ENCODE measurements at regions not wholly inside any gene's neighbourhood (a gene's known extent, or its start where the extent isn't known, plus 50 kb on each side); places are given as distances from the start of the nearest gene placed in this dataset.

DNA sequence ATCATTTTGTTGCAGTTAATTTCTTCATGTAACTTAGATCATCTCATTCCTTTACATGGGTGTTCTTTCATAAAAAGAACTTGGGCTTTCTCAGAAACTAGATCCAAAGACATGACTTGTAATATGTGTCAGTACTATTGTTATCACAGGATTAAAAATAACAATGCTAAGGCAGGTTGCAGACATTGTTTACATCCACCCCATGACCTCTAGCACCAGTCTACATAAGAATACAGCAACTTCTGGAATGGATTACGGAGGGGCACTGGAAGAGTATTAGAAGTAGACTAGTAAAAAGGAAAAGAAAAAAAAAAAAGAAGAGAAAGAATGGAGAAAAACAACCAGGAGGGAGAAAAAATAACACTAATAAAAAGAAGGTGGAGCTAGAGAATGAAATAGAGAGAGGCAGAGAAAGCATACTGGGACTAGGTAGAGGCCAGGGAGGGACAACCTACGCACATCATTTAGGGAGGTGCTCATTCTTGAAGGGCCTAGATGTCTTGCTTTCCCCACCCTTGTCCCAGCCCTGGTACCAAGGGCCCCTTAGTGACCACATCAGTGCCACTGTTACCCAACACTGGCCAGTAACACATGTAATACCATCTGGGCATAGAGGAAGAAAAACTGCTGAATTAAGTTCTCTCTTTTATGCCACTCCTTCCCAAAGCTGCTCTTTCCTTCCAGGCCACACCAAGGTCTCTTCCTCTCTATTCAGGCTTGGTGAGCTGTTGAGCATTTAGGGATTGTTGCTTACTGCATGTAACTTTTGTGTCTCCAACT, 70.6 kb upstream of the KLF7 start:
- DNase-seq, result no peak

DNA sequence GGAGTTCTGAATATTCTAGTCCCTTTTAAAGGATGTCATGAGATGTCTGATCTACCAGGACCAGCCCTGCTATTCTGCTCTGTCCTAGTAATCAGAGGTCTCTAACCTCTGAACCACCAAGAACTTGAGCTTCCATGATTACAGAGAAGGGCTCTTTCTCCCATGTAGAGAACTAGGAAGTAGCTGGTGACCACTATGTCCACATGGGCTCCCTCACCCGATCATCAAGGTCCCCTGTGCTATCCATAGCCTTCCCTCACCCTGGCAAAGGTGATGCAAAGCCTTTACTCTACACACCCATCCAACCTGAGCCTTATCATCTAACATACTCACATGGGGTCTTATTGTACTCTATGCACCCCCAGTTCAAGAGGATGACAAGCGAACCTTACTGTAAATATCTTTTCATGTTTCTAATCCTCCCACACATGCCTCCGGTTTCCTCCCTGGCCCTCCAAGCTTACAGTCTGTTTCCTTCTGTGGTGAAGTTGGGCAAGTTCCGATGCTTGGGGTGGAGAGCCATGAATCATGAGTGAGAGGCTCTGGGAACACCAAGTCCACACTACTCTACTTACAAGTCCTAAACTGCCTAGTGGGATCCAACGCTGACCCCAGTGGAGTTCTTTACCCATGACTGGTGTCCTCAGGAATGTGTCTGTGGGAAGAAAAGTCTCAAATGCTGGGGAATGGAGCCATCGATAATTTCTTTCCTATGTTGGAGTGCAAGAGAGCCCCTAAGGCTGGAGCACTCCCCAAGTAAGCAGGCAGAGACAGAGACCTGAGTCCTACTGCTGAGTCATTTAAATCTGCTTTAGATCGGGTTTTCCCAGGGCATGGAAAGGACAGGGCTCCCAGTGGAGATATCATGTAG, 73.3 kb upstream of the KLF7 start:
- peak; percentile 100 for DNase-seq

DNA sequence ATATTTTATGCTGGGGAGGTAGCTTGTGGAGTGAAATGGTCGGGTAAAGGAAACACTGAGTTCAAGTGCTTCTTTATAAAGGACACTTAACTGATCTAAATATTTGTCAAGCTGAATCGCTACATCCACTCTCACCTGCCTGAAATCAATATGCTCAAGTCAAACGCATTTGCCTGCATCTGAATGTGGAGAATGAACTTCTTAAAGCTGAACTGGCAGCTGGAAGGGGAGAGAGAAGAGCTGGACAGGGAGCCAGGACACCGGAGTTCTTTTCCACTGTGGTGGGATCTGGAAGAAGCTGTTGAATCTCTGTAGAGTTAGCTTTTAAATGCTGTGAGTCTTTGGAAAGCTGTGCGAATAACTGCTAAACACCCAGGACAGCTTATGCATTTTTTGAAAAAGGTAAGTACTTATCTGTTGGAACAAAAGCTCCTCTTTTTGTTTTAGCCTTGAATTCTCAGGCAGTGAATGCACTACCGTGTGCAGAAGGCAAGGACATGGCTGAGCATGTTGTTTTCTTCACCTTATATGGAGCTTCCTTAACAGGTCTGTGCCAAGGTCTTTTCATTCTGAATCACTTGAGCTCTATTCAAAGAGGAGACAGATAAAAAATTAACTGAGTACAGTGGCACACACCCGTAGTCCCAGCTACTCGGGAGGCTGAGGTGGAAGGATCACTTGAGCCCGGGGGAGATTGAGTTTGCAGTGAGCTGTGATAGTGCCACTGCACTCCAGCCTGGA, 74.2 kb upstream of the KLF7 start:
- peak; percentile 73 for DNase-seq

DNA sequence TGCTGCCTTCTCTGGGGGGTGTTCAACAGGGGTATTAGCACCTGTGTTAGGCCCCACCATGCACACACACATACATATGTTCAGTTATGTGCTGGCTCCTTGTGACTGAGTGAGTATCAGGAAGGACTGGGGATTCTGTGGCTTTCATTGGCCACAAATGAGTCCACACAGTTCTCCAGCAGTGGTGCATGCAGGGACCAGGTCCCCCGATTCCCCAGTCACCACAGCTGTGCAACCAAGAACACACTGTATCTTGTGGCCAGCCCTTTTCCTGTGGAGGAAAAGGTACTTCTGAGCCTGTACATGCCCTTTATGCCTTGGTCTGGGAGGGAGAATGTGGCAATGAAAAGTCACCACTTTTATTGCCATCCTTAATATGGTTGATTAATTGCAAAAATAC, 74.9 kb upstream of the KLF7 start:
- DNase-seq, result no peak

DNA sequence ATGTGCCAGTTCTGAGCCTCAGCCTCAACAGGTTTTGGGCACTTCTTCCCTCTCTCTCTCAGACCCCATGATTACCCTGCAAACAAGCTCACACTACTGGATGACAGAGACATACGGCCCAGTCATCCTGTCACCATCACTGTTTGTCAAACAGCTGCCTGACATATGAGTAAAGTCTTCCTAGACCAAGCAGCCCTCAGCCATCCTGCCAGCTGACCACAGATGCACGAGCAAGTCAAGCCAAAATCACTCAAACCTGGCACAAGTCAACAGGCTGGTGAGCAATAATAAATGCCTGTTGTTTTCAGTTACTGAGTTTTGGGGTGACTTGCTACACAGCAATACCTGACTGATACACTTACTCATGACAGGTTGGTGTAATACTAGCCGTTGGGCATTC, 75.5 kb upstream of the KLF7 start:
- DNase-seq, result peak; percentile 56

DNA sequence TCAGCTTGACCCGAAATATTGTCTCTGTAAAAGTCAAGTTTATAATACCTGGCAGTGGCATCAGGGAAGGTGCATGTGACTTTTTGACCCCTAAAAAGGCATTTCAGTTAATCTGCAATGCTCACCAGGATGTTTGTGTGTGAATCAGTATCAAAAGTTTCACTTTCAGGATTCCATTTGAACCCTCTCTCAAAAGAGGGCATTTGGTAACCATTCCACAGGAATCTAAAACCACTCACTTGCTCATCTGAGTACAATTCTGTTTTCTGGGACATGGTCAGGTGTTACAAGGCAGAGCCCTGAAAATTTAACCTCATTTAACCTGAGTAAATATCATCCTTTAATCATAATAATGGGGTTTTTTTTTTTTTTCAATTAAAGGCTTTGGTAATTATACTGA, 77.9 kb upstream of the KLF7 start:
- DNase-seq, result no peak

DNA sequence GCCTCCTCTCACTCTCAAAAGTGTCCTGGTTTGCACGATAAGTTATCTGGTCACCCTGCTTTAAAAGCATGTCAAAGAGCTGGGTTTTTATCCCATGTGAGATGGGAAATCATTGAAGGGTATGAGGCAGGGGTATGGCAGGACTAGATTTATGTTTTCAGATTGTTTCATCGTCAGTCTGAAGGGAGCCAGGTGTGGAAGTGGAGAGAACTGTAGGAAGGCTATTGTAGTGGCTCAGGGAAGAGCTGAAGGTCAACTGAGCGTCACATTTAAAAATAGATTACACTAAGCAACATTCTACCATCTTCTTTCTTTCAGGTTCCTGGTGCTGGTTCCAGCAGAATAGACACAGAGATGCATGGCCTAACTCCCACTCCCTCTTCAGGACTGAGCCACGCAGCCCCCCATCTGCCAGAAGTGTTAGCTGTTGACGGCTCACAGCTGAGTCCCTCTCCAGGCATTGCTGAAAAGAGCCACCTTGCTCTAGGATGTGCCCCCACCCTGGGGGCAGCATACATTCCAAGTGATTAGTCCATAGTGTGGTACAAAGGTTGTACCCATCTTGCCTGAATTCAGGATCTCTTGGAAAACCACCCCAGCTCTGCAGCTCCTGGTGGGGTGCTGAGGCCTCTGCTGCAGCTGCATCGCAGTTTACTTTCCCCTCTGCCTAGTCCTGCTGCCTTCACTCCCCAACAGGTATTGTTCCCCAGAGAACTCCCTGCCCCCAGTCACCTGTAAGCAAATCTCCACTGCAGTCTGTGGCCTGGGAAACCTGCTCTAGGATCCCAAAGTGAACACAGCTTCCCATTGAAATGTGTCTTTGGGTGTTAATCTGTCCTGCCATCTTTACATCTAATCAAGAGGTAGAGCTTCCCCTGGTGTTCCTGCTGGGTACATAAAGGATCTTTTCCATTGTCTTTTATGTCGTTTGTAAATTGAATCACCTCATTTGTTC, 79.5 kb upstream of the KLF7 start:
- DNase-seq, result no peak

DNA sequence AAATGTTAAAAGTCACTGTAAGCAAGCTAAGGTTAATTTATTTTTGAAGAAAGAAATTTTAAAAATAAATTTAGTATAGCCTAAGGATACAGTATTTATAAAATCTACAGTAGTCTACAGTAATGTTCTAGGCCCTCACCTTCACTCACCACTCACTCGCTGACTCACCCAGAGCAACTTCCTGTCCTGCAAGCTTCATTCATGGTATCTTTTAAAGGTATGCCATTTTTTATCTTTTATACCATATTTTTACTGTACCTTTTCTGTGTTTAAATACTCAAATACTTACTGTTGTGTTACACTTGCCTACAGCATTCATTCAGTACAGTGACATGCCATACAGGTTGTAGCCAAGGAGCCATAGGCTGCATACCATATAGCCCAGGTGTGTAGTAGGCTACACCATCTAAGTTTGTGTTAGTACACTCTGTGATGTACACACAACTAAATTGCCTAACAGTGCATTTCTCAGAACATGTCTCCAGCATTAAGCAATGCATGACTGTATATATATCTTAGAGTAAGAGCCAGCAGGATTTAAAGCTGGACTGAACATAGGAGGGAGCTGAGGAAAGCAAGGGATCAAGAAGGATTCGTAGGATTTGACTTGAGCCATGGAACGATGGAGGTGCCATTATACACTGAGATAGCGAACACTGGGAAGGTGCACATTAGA, 83.1 kb upstream of the KLF7 start:
- no peak for DNase-seq

DNA sequence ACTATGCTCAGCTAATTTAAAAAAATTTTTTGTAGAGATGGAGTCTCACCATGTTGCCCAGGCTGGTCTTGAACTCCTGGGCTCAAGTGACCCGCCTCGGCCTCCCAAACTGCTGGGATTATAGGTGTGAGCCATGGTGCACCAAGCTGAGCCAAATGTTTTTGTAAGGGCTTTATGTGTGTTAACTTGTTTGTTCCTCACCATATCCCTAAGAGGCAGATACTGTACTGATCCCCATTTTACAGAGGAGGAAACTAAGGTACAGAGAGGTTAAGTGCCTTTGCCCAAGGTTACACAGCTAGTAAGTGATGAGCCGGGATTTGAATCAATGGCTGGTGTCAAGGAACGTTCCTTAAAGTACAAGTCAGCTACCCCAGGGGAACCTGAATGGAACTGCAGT, 85.3 kb upstream of the KLF7 start:
- DNase-seq, result peak; percentile 45

DNA sequence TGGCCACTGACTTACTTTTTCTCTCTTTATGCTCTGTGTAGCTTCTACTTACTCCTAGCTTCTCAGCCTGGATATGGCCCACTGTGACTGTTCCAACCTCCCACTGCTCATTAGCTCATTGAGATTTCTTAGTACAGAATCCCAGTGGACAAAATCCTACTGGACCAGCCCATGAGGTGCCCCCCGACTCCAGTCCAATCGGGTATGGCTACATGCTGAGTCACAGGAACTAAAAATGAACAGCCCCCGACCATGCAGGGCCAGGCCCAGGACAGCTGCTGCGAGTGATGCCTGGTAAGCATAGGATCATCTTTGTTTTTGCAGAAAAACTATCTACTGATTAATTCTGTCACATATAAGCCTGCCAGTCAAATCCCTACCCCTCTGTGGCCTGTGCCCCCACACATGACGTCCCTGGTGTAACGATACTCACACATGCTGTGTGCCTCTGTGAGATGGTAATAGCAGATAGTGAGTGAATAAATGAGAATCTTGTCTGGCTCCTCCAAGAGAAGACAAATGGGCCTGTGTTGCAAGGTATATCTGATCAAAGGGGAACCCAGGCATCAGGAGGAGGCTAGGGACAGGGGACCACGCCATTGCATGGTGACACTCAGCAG, 85.9 kb upstream of the KLF7 start:
- peak; percentile 58 for DNase-seq

DNA sequence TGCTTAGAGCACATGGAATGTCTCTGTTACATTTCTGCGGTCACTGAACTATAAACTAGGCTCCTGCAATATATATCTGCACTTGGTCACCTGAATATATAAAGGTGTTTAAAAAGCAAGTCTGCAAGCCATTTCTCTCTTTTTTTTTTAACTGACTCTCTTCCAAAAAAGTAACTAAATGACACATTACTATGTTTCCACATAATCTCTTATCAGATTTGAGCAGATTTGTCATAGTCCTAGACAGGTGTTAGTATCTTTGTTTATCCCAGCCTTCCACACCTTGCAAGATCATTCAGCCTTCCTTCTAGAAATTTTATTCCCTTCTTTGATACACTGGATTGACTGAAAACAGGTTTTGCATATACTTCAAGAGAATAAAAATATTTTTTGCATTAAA, 86.7 kb upstream of the KLF7 start:
- no peak for DNase-seq

DNA sequence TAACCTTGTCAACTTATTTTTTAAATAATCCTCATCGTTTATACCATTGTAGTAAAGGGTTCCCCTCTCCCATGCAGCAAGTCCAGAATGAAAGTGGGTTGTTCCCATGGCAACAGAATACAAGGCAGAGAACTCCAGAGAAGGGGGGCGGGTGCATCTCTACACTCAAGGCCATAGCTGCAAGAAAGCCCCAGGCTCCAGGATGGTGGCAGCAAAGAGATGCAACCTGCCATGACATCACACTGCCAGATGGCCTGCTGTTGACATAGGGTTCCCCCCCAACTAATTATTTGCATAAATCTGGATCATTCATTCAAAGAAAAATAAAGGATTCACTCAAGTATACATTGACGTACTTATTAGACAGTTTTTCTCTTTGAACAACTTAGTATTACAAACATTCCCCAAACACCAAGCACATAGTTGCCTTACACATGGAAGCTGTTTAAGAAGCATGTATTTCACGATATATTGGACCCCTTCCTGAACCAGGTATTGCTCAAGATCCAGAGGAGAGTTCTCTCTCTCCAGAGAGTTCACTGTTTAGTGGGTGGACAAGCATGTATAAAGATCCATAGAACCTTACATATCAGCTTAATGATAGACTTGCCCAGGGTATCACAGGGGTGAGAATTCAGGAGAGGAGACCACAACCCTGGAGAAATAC, 87.4 kb upstream of the KLF7 start:
- peak; percentile 49 for DNase-seq

DNA sequence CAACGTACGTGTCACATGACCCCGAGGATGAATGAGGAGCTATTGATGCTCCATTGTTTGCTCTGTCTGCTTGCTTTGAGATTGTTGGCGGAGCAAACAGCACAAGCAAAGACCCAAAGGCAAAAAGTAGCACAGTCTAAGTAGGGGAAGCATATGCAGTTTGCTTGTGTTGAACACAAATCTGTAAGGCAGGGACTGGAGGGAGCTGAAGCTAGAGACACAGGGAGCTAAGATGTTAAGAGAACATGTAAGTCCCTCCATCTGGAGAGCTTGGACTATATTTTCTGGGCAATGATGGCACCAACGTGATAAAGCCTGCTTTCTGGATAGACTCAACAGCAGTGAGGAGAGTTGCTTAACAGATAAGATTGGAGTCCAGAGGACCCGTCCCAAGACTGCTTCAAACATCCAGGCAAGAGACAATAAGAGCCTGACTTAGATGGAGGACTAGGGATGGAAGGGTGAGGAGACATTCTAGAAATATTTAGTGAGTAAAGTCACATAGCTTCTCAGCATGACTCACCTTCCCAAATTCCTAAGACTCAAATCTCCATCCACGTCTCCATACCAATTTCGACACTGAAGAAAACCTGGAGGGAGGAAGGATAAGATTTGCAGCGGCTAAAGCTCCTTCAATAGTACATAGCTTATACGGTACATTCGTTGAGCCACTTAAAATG, 88.1 kb upstream of the KLF7 start:
- peak; percentile 97 for DNase-seq

DNA sequence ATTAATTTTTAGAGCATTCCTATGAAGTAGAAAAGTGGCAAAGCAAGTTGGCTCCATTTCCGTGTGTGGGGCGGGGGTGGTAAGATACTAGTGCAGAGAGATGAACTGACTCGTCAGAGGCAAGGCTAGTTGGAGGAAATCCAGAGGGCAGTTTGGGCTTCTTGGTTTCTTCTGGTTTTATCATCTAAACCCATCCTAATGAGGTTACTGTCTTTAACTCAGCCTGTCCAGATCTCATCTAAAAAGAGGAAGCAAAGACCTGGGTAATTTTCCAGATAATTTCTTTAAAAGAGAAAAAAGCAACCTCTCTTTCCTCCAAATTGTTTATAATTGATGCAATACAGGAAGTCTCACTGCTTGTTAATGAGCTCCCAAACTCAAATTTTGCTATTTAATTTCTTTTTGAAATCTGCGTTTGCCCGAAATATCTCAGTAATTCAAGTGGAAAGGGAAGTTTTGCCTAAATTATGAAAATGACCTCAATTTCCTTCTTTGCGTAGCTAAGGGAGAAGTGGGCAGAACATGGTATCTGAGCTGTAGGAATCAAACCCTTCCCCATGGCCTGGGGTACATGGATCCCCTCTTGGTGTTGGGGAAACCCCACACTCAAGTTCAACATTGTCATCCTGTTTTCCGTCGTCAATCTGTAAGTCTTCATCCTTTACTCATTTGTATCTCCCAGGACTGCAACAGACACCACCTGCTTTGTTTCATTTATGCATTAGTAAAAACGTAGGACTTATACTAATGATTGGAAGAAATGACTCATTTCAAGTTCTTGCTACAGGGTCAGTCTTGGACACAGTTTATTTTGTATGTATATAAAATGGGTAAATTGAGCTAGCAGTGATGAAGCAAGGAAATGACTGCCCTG, 89.1 kb upstream of the KLF7 start:
- peak; percentile 80 for DNase-seq

DNA sequence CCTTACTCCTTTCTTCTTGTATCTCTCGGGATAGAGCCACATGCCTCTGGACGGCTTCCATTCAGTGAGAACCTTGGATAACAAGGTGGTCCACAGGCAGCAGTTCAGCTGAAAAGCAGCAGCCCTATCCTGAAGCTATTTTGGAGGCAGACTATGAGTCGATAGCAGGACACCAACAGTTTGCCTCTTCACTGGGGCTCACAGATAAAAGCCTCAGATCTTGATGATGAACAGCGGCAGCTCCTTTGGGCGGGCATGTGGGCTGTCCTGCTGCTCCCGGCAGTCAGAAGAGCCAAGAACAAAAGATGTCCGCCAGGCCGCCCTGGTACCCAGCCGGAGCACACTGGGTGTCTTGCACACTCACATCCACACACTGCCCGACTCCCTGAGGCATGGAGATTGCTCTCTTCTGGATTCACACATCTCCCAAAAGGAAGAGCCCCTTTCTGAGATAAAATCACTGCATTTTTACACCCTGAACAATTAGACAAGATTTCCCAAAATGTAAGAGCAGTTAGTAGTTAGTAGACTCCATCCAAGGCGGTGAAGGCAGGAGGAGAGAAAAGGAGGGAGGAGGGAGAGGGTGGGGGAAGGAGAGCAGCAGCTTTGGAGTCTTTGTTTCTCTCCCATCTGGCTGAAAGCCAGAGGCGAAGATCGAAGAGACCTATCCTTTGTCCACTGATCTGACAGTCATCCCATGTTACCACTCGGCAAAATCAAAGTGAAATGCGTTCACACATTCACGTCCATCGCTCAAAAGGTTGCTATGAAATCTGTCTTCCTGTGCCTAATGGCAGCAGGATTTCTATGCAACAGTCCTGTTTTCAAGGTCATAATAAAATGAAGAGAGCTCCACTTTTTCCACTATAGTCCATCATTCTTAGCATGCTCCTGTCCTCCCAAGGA, 90.1 kb upstream of the KLF7 start:
- no peak for DNase-seq

DNA sequence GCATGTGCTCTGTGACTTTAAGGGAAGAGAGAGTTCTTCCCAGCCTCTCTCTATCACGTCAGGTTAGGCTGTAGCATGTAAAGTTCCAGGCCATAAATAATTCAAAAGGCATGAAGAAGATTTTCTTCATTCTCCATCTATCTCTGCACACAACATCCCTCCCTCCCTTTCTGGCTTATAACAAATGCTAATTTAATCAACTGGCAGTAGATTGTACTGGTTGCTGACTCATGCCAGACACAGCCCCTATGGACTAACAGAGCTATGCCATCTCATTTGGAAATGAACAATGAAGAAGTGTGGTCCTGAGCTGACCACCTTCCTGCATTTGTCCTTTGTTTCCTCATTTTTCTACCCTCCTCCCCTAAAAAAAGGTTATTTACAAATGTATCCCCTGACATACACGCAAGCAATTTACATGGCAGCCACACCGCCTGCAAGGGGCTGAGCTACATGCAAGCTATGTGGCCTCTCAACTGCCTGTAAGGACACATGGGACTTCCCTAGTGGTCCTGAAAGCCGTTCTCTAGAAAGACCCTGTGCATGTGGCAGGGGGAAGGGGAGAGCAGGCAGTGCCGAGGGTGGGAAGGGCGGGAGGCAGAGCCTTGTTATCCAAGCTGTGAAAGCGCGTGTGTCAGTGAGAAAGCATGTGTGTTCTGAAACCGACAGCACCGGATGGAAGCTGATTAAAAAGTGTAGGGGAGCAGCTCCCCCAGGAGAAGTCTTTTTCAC, 90.9 kb upstream of the KLF7 start:
- DNase-seq, result peak; percentile 82
